Mesenchymal stem cell (in vitro differentiated cells and primary cell): ENCODE measurements at regions not wholly inside any gene's neighbourhood (a gene's known extent, or its start where the extent isn't known, plus 50 kb on each side); places are given as distances from the start of the nearest gene placed in this dataset.
A peak's percentile ranks its signal among the peaks of the same experiment; 100 is the strongest.

Source experiments
- DNase-seq: peaks from one replicate; pipeline ENCODE4 v3.0.0-alpha.2; 2013
- H2AFZ ChIP-seq: one replicate; pipeline ENCODE4 v1.6.1; 2013; ENCODE audit warnings: low read depth, mild to moderate bottlenecking, control low read depth, inconsistent platforms, low read length, moderate library complexity
- H2AK5ac ChIP-seq: 2 replicates; pipeline ENCODE4 v1.6.1; 2013; ENCODE audit warnings: low read length, moderate library complexity, mild to moderate bottlenecking, inconsistent platforms; ENCODE audit not compliant: severe bottlenecking
- H2BK120ac ChIP-seq: one replicate; pipeline ENCODE4 v1.6.1; 2013; ENCODE audit warnings: low read depth, mild to moderate bottlenecking, inconsistent platforms, low read length, moderate library complexity
- H2BK12ac ChIP-seq, 2 experiments: one replicate each; pipeline ENCODE4 v1.6.1; 2013; ENCODE audit warnings: inconsistent platforms in 2 of 2, low read length in 2 of 2, mild to moderate bottlenecking in 2 of 2, moderate library complexity in 2 of 2, control low read depth in 1 of 2
- H2BK15ac ChIP-seq: one replicate; pipeline ENCODE4 v1.6.1; 2013; ENCODE audit warnings: mild to moderate bottlenecking, low read depth, inconsistent platforms; ENCODE audit not compliant: poor library complexity, severe bottlenecking
- H2BK5ac ChIP-seq: 2 replicates; pipeline ENCODE4 v1.6.1; 2013; ENCODE audit warnings: low read depth, mild to moderate bottlenecking, low read length, control low read depth, inconsistent platforms; ENCODE audit not compliant: poor library complexity, severe bottlenecking
- H3K14ac ChIP-seq, 2 experiments: one replicate each; pipeline ENCODE4 v1.6.1; 2013; ENCODE audit warnings: inconsistent platforms in 2 of 2, low read length in 2 of 2, control low read depth in 1 of 2, mild to moderate bottlenecking in 1 of 2, moderate library complexity in 1 of 2
- H3K18ac ChIP-seq, 2 experiments: one replicate each; pipeline ENCODE4 v1.6.1; 2013; ENCODE audit warnings: inconsistent platforms in 2 of 2, low read length in 2 of 2, control low read depth in 1 of 2, low read depth in 1 of 2, mild to moderate bottlenecking in 1 of 2
- H3K23ac ChIP-seq, 2 experiments: one replicate each; pipeline ENCODE4 v1.6.1; 2013; ENCODE audit warnings: inconsistent platforms in 2 of 2, low read length in 2 of 2, mild to moderate bottlenecking in 2 of 2, moderate library complexity in 2 of 2, control low read depth in 1 of 2
- H3K27ac ChIP-seq: 2 replicates; pipeline ENCODE4 v1.5.1; 2013; ENCODE audit warnings: mild to moderate bottlenecking, moderate library complexity, low read length, control low read depth, inconsistent platforms; ENCODE audit not compliant: poor library complexity, severe bottlenecking
- H3K27me3 ChIP-seq, 2 experiments: 2 replicates each; pipeline versions ENCODE4 v1.6.1 to v1.7.0; 2013; ENCODE audit warnings: low read length in 2 of 2, mild to moderate bottlenecking in 2 of 2, moderate library complexity in 2 of 2, control low read depth in 1 of 2, inconsistent platforms in 1 of 2; ENCODE audit not compliant: control insufficient read depth in 1 of 2, insufficient read depth in 1 of 2
- H3K36me3 ChIP-seq, 2 experiments: 2 replicates each; pipeline versions ENCODE4 v1.6.1 to v1.7.0; 2013; ENCODE audit warnings: low read length in 2 of 2, control low read depth in 1 of 2, inconsistent platforms in 1 of 2, low read depth in 1 of 2, mild to moderate bottlenecking in 1 of 2; ENCODE audit not compliant: insufficient read depth in 2 of 2, control insufficient read depth in 1 of 2
- H3K4ac ChIP-seq, 2 experiments: one replicate each; pipeline ENCODE4 v1.6.1; 2013; ENCODE audit warnings: inconsistent platforms in 2 of 2, low read length in 2 of 2, mild to moderate bottlenecking in 2 of 2, moderate library complexity in 2 of 2, control low read depth in 1 of 2, low read depth in 1 of 2
- H3K4me1 ChIP-seq: 2 replicates; pipeline ENCODE4 v1.6.1; 2013; ENCODE audit warnings: low read depth, low read length, control low read depth; ENCODE audit not compliant: control insufficient read depth, insufficient read depth
- H3K4me2 ChIP-seq: 2 replicates; pipeline ENCODE4 v1.6.1; 2013; ENCODE audit warnings: low read length, mild to moderate bottlenecking, inconsistent platforms; ENCODE audit not compliant: poor library complexity, severe bottlenecking
- H3K4me3 ChIP-seq, 2 experiments: 2 replicates each; pipeline versions ENCODE4 v1.5.1 to v1.7.0; 2013; ENCODE audit warnings: low read length in 2 of 2, mild to moderate bottlenecking in 2 of 2, control low read depth in 1 of 2, low read depth in 1 of 2; ENCODE audit not compliant: insufficient read depth in 1 of 2
- H3K79me1 ChIP-seq: replicated peaks from 2 replicates; pipeline ENCODE4 v1.6.1; 2013; ENCODE audit warnings: mild to moderate bottlenecking, control low read depth, low read length, inconsistent platforms; ENCODE audit not compliant: poor library complexity, severe bottlenecking
- H3K9ac ChIP-seq: 2 replicates; pipeline ENCODE4 v1.7.0; 2013; ENCODE audit warnings: mild to moderate bottlenecking, low read length, moderate library complexity
- H3K9me3 ChIP-seq: 2 replicates; pipeline ENCODE4 v1.7.0; 2013; ENCODE audit warnings: mild to moderate bottlenecking, low read length; ENCODE audit not compliant: control insufficient read depth
- H4K8ac ChIP-seq: one replicate; pipeline ENCODE4 v1.6.1; 2013; ENCODE audit warnings: inconsistent platforms, mild to moderate bottlenecking, low read length, moderate library complexity
- H4K91ac ChIP-seq: one replicate; pipeline ENCODE4 v1.6.1; 2013; ENCODE audit warnings: mild to moderate bottlenecking, low read length, inconsistent platforms
- WGBS: methylation state at CpG from one replicate; pipeline ENCODE4 v1.1.7; 2013; ENCODE audit warnings: mixed read lengths; 5-methylcytosine and 5-hydroxymethylcytosine counted together

DNA sequence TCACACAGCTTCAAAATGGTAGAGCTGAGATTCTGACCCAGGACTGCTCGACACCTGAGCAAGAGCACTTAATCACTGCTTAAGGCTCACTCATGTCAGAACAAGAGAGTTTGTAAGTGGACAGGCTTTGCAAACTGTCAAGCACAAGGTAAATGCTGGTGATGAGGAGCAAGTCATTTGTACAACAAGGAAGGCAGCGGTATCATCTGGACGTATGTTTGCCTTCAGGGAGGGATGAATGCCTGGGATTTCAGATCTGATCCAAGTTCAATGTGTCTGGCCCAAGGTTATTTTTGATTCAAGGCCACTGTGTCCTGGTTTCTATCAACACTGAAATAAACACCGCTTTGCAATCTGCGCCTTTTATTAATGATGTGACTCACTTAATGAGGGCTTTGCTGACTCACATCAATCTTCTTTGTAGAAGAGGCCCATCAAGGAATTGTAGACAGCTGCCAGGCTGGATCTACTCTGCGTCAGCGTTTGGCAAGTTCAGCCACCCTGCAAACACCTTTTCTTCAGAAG lies 174.4 kb upstream of the HS3ST3A1 start:
- no peak overlapping the region for H2BK120ac ChIP-seq
- H4K91ac ChIP-seq, result no peak overlapping the region
- 49% methylated on average over 5 of the region's 7 CpGs for WGBS
- H2AFZ ChIP-seq, result no peak overlapping the region
- H3K36me3 ChIP-seq, result no peaks in the 10 kb centered on the region
- H3K14ac ChIP-seq, result no peak overlapping the region
- H3K9ac ChIP-seq, result no peak overlapping the region
- no peak overlapping the region for H4K8ac ChIP-seq
- H2AK5ac ChIP-seq, result no peak overlapping the region
- H3K4me3 ChIP-seq, result no peak overlapping the region
- no peak overlapping the region for H2BK5ac ChIP-seq
- no peak overlapping the region for H3K4ac ChIP-seq
- H3K4me2 ChIP-seq, result no peak overlapping the region
- no peaks in the 10 kb centered on the region for H3K27me3 ChIP-seq
- H2BK12ac ChIP-seq, result no peak overlapping the region
- H3K79me1 ChIP-seq, result no peaks in the 10 kb centered on the region
- H2BK15ac ChIP-seq, result no peak overlapping the region
- no peak overlapping the region for H3K27ac ChIP-seq
- H3K9me3 ChIP-seq, result peaks cover 23% of the 10 kb centered on the region
- H3K23ac ChIP-seq, result no peak overlapping the region
- no peaks in the 10 kb centered on the region for H3K4me1 ChIP-seq
- peak overlapping the region in 1 of 2 experiments; percentile 11 for H3K18ac ChIP-seq
- DNase-seq, result peak; percentile 78

DNA sequence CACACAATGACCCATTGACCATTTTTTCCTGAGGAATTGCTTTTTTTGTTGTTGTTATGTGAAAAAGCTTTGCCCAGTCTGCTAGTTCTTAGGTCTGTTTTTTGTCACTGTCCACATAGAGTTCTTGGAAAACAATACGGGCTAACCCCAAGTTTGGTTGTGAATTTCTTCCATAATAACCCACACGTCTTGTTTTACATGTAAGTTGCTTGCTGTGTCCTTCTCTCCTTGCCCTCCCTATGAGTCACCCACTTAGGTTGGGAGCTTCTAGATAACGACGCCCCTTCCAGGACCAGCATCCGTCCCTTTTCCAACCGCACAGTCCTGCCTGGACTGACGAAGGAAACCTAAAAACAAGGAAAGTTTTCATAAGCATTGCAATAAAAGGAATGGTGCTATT lies 175.3 kb upstream of the HS3ST3A1 start:
- peaks cover 20% of the 10 kb centered on the region for H3K9me3 ChIP-seq
- peak; percentile 95 for DNase-seq
- H2BK120ac ChIP-seq, result no peak overlapping the region
- no peak overlapping the region for H3K18ac ChIP-seq
- H4K91ac ChIP-seq, result no peak overlapping the region
- H3K9ac ChIP-seq, result no peak overlapping the region
- no peaks in the 10 kb centered on the region for H3K27me3 ChIP-seq
- H3K14ac ChIP-seq, result no peak overlapping the region
- no peak overlapping the region for H2AK5ac ChIP-seq
- 31% methylated on average over 5 of the region's 7 CpGs for WGBS
- no peaks in the 10 kb centered on the region for H3K36me3 ChIP-seq
- H3K79me1 ChIP-seq, result no peaks in the 10 kb centered on the region
- no peak overlapping the region for H3K4ac ChIP-seq
- no peak overlapping the region for H2BK5ac ChIP-seq
- H2BK15ac ChIP-seq, result no peak overlapping the region
- H3K27ac ChIP-seq, result no peak overlapping the region
- H2AFZ ChIP-seq, result no peak overlapping the region
- H3K4me3 ChIP-seq, result no peak overlapping the region
- no peak overlapping the region for H4K8ac ChIP-seq
- no peak overlapping the region for H3K4me2 ChIP-seq
- no peak overlapping the region for H2BK12ac ChIP-seq
- H3K4me1 ChIP-seq, result no peaks in the 10 kb centered on the region
- H3K23ac ChIP-seq, result no peak overlapping the region

DNA sequence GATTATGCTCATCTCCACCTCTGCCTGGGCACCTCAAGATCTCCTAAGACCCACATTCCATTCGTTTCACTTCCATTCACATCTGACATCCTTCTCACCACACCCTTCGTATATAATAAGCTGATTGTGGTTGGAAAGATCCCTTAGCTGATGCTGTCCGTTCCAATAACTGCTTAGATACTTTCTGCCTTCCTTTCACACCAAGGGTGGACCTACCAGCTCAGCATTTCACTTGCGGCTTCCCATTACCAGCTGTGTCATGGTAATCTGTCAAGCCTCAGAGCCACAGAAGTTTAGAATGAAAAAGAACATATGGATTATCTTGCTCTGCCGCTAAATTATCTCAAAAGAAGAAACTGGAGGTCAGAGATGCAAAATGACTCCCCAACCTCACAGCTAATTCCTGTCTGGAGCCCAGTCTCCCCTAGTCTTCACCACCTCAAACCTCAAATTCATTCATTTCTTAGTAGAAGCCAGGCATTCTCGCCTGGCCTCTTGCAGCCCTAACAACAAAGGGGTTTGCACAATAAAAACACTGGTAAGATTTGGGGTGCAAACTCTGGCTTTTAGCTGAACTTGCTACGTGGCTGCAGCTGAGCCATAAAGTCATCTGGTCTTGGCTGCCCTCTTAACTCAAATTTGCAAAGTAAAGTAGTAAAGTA lies 182.8 kb upstream of the HS3ST3A1 start:
- Histone ChIP-seq H2BK15ac (no peak overlapping the region), H2AK5ac (no peak overlapping the region), H2AFZ (no peak overlapping the region), H3K4me2 (no peak overlapping the region), H3K27ac (no peak overlapping the region), H2BK120ac (no peak overlapping the region), H3K36me3 (no peaks in the 10 kb centered on the region), H2BK5ac (no peak overlapping the region), H2BK12ac (no peak overlapping the region), H3K14ac (no peak overlapping the region), H3K79me1 (no peaks in the 10 kb centered on the region), H3K4me3 (no peak overlapping the region), H3K4ac (no peak overlapping the region), H3K9ac (no peak overlapping the region), H4K8ac (no peak overlapping the region), H3K23ac (no peak overlapping the region), H3K9me3 (peaks cover 3% of the 10 kb centered on the region), H3K27me3 (no peaks in the 10 kb centered on the region), H3K18ac (no peak overlapping the region), H3K4me1 (no peaks in the 10 kb centered on the region), H4K91ac (no peak overlapping the region)
- 65% methylated on average over 7 of the region's 7 CpGs for WGBS
- DNase-seq, result peak; percentile 32

DNA sequence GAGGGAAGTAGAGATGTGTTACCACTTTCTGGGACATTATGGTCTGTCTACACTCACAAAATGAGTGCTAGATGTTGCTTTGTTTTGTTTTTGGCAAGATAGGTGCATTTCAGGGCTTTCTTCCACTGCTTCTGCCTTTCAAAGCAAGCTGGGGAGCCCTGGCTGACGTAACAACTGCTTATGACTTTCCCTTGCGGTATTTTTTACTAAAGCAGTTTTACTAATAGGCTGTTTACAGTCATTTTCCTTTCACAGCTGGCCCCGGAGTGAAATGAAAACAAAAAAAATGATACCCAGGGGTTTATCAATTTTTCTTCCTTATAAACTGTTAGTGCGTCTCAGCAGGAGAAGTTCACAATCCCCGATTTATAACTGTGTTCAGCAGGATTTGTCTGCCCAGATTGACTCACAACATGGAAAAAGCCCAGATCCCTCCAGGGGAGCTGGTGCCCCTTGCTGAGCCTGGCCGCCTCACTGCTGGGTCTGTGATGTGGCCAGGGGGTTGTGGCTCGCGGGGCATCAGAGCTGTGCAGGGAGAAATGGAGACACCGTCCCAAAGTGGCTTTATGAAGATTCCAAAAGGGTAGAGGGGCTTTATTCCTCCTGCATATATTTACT lies 184.4 kb upstream of the HS3ST3A1 start:
- DNase-seq, result peak; percentile 21
- Histone ChIP-seq H3K14ac (no peak overlapping the region), H3K4me1 (no peaks in the 10 kb centered on the region), H2BK5ac (no peak overlapping the region), H2AK5ac (no peak overlapping the region), H3K9ac (peak overlapping the region; percentile 52), H3K36me3 (no peaks in the 10 kb centered on the region), H2BK120ac (no peak overlapping the region), H2BK15ac (no peak overlapping the region), H3K27ac (no peak overlapping the region), H3K18ac (no peak overlapping the region), H3K4me2 (no peak overlapping the region), H3K27me3 (no peaks in the 10 kb centered on the region), H4K91ac (no peak overlapping the region), H2AFZ (no peak overlapping the region), H4K8ac (peak overlapping the region; percentile 47), H3K79me1 (no peaks in the 10 kb centered on the region), H3K23ac (no peak overlapping the region), H3K4ac (no peak overlapping the region), H2BK12ac (no peak overlapping the region), H3K4me3 (peak overlapping the region in 1 of 2 experiments; percentile 16), H3K9me3 (peaks cover 3% of the 10 kb centered on the region)
- WGBS, result 90% methylated on average over 8 of the region's 9 CpGs
